Iris pigment epithelial cell (primary cell): ENCODE measurements at regions not wholly inside any gene's neighbourhood (a gene's known extent, or its start where the extent isn't known, plus 50 kb on each side); places are given as distances from the start of the nearest gene placed in this dataset.
"Not testable (repeated sequence)": the region's sequence is repeated elsewhere in the genome, so short reads cannot be mapped to it uniquely, and the experiment has no call there.

ENCODE experiments used
- DNase-seq: peaks from one replicate; pipeline ENCODE4 v3.0.0-alpha.2; 2011; ENCODE audit warnings: low read depth

- no peak for DNase-seq
These were observed 755.5 kb upstream of the SEMA6D start for GRCh38 chr15:46961795-46962194.

- not testable (repeated sequence) for DNase-seq
These were observed 729.2 kb upstream of the SEMA6D start for GRCh38 chr15:46988055-46988454.

GRCh38 chr15:46996359-46996758 is 720.9 kb upstream of the SEMA6D start:
- DNase-seq: no peak

DNA sequence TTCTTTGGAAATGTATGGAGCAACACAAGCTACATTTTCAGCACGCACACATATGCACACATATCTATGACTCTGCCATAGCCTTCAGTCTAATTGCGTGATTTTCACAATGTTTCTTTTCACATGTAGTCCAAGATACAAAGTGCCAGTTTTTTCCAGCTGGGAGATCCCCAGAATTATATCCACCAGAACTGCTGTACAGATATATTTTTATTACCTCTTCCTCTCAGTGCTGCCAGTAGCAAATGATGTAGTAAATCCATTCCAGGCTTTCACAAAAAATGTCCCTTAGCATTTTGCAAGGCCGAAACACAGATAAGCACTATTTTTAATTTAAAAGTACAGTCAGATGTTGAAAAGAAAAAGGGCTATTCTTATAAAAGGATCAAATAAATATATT is 719.8 kb upstream of the SEMA6D start:
- DNase-seq: no peak

DNA sequence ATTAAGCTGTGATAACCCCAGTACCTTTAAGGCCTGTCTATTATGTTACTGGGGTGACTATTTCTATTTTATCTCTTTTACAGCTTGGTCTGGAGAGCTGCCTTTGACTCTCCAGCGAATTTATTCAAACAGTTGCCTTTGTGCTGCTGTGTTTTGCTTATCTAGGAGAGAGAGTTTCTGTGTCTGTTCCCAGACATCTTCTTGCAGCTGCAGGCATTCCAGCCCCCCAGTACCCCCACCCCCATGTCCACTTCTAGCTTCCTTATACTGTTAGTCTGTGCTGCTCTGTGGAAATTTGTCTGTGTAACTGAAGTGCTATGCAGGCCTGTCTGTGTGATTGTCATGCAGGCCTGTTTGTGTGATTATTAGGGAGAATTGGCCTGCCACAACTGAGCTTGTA is 713.7 kb upstream of the SEMA6D start:
- no peak for DNase-seq

GRCh38 chr15:47013446-47013845 is 703.9 kb upstream of the SEMA6D start:
- no peak for DNase-seq

- no peak for DNase-seq
These were observed 689.9 kb upstream of the SEMA6D start for GRCh38 chr15:47027322-47027946.

GRCh38 chr15:47035475-47036406 is 681.6 kb upstream of the SEMA6D start:
- DNase-seq: no peak

GRCh38 chr15:47037003-47037402 is 680.3 kb upstream of the SEMA6D start:
- no peak for DNase-seq

- no peak for DNase-seq
These were observed 678.1 kb upstream of the SEMA6D start for GRCh38 chr15:47039225-47039624.

GRCh38 chr15:47041301-47041700 is 676.0 kb upstream of the SEMA6D start:
- DNase-seq: no peak

DNA sequence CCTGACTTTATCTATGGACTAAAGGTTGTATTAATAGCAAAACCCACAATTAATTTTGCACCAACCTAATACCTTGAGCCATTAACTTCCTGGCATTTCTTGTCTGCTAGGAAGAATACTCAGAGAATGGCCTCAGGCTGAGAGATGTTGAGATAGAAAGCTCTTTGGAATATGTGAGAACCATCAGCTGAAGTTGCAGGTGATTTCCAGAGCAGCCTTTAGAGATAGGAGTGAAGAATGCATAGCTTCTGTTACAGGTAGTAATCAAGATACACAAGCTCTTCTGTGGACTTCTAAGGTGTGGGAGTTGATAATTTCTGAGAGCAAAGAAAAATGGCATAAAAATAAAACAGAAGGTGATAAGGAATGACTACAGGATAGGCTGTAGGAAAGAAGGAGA is 669.3 kb upstream of the SEMA6D start:
- DNase-seq: not testable (repeated sequence)

GRCh38 chr15:47066392-47066791 is 650.9 kb upstream of the SEMA6D start:
- DNase-seq: no peak

GRCh38 chr15:47077846-47078245 is 639.5 kb upstream of the SEMA6D start:
- DNase-seq: not testable (repeated sequence)

DNA sequence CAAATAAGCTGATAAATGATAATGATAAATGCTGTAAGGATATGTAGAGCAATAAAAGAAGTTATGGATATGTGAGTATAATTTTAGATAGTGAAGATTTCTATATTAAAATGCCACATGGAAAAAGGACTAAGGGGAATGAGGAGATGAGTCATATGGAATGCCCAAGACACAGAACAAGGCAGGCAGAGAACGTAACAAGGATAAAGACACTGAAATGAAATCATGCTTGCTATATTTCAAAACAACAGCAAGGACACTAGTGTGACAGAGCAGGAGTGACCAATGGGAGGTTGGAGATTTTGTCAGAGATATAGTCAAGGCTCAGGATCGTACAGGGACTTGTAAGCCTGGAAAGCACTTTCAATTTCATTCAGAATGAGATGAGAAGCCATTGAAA is 621.5 kb upstream of the SEMA6D start:
- DNase-seq: no peak

DNA sequence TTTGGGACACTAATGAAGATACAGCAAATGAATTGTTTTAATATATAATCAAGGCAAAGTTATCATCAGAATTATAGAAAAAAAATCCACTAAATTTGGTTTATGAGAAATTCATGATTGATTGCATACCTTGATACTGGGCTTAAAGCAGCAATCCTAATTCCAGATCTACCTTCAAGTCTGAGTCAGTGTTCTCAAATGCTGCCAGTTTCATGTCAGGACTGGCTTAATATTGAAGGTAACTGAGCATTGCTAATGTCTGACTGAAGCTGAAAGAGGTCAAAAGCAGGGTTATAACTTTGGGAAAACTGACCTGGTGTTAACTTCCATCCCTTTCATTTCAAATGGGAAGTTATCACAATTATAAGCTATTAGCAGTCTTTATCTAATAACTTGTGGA is 618.8 kb upstream of the SEMA6D start:
- not testable (repeated sequence) for DNase-seq

DNA sequence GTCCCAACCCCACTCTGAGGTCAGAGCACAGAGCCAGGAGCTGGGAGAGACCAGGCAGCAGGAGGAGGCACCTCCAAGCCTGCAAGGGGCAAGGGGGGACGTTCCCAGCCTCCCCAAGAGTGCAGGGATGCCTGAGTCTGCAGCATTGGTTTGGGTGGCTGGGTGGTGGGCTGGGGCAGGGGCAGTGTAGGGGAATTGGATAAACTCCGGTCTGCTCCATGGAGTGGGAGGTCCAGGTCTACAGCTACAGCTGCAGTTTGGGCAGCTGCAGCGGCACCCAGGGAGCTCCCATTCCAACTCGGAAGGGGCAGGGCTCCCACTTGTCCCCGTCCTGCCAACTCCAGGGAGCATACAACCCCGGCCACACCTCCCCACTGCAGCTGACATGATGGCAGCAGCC is 617.5 kb upstream of the SEMA6D start:
- not testable (repeated sequence) for DNase-seq

DNA sequence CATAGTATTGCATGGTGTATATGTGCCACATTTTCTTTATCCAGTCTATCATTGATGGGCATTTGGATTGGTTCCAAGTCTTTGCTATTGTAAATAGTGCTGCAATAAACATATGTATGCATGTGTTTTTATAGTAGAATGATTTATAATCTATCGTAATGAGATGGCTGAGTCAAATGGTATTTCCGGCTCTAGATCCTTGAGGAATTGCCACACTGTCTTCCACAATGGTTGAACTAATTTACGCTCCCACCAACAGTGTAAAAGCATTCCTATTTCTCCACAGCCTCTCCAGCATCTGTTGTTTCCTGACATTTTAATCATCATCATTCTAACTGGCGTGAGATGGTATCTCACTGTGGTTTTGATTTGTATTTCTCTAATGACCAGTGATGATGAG is 608.5 kb upstream of the SEMA6D start:
- DNase-seq: not testable (repeated sequence)

GRCh38 chr15:47116698-47117097 is 600.6 kb upstream of the SEMA6D start:
- no peak for DNase-seq

- DNase-seq: no peak
These were observed 598.0 kb upstream of the SEMA6D start for GRCh38 chr15:47119349-47119748.

DNA sequence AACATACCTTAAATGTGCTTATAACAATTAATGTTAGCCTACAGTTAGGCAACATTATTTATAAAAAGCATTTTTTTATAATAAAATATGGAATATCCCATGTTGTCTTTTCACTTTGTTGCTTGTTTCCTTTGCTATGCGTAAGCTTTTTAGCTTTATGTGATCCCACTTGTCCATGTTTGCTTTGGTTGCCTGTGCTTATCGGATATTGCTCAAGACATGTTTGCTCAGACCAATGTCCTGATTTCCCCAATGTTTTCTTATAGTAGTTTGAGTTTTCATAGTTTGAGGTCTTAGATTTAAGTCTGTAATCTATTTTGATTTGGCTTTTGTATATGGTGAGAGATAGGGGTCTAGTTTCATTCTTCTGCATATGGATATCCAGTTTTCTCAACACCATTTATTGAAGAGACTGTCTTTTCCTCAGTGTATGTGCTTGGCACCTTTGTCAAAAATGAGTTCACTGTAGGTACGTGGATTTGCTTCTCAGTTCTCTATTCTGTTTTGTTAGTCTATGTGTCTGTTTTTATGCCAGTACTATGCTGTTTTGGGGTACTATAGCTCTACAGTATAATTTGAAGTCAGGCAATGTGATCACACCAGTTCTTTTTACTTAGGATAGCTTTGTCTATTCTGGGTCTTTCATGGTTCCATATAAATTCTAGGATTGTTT is 592.7 kb upstream of the SEMA6D start:
- no peak for DNase-seq

GRCh38 chr15:47129033-47129432 is 588.3 kb upstream of the SEMA6D start:
- no peak for DNase-seq

DNA sequence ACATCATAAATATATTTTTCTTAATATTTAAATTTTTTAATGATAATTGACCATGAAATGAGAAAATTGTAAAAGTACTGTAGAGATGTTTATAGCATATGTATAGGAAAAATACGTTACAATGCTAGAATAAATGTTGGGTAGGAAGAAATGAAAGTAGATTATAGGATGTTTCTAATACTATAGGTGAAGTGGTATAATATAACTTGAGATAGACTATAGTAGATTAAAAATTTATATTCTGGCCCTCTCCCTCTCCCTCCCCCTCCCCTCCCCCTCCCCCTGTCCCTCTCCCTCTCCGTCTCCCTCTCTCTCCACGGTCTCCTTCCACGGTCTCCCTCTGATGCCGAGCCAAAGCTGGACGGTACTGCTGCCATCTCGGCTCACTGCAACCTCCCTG is 585.9 kb upstream of the SEMA6D start:
- not testable (repeated sequence) for DNase-seq
